BLaER1 (cell line): ENCODE measurements at regions not wholly inside any gene's neighbourhood (a gene's known extent, or its start where the extent isn't known, plus 50 kb on each side); places are given as distances from the start of the nearest gene placed in this dataset.
"Not testable (repeated sequence)": the region's sequence is repeated elsewhere in the genome, so short reads cannot be mapped to it uniquely, and the experiment has no call there.

ENCODE experiments used
- H3K27ac ChIP-seq: shearing (Covaris generic); formaldehyde crosslinking; 2 replicates; pipeline ENCODE4 v1.8.1; 2022
- H3K27me3 ChIP-seq: shearing (Covaris generic); formaldehyde crosslinking; 2 replicates; pipeline ENCODE4 v1.8.1; 2022
- H3K36me3 ChIP-seq: shearing (Covaris generic); formaldehyde crosslinking; 2 replicates; pipeline ENCODE4 v1.8.1; 2022
- H3K4me1 ChIP-seq: shearing (Covaris generic); formaldehyde crosslinking; 2 replicates; pipeline ENCODE4 v1.8.1; 2022
- H3K4me2 ChIP-seq: shearing (Covaris generic); formaldehyde crosslinking; 2 replicates; pipeline ENCODE4 v1.8.1; 2022
- H3K4me3 ChIP-seq: shearing (Covaris generic); formaldehyde crosslinking; 2 replicates; pipeline ENCODE4 v1.8.1; 2022
- H3K9ac ChIP-seq: shearing (Covaris generic); formaldehyde crosslinking; 2 replicates; pipeline ENCODE4 v1.8.1; 2022
- H3K9me3 ChIP-seq: shearing (Covaris generic); formaldehyde crosslinking; 2 replicates; pipeline ENCODE4 v1.8.1; 2022
- H4K20me1 ChIP-seq: shearing (Covaris generic); formaldehyde crosslinking; 2 replicates; pipeline ENCODE4 v1.8.1; 2022
- Cebpa-rat ChIP-seq: shearing (Covaris generic); IDR thresholded peaks from 2 replicates; pipeline ENCODE4 v1.8.1; 2022

DNA sequence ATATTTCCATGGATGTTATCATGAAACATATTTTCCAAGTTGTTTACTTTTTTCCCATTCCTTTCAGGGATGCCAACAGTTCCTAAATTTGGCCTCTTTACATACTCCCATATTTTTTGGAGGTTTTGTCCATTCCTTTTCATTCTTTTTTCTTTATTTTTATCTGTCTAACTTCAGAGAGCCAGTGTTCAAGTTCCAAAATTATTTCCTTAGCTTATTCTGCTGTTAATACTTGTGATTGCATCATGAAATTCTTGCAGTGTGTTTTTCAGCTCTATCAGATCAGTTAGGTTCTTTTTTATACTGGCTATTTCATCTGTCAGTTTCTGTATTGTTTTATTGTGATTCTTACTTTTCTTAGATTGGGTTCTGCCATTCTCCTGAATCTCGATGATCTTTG lies 89.9 kb upstream of the TCF21 start:
- Histone ChIP-seq H3K27me3 (no peaks in the 10 kb centered on the region), H3K4me1 (no peaks in the 10 kb centered on the region)

GRCh38 chr6:133802861-133803260 lies 86.1 kb upstream of the TCF21 start:
- H3K4me1 ChIP-seq = peaks cover 10% of the 10 kb centered on the region
- no peak overlapping the region for H3K27ac ChIP-seq
- TF ChIP-seq Cebpa-rat = no peak
- H4K20me1 ChIP-seq = no peaks in the 10 kb centered on the region
- no peak overlapping the region for H3K9ac ChIP-seq
- H3K27me3 ChIP-seq = no peaks in the 10 kb centered on the region
- no peaks in the 10 kb centered on the region for H3K36me3 ChIP-seq
- no peak overlapping the region for H3K4me2 ChIP-seq
- H3K4me3 ChIP-seq = no peak overlapping the region
- peaks cover 15% of the 10 kb centered on the region for H3K9me3 ChIP-seq

More for the DNA sequence above, 89.9 kb upstream of the TCF21 start:
- Histone ChIP-seq H4K20me1 (no peaks in the 10 kb centered on the region), H3K9me3 (peaks cover 21% of the 10 kb centered on the region), H3K9ac (no peak overlapping the region), H3K4me2 (no peak overlapping the region), H3K4me3 (no peak overlapping the region), H3K27ac (no peak overlapping the region), H3K36me3 (no peaks in the 10 kb centered on the region)
- no peak for TF ChIP-seq Cebpa-rat

DNA sequence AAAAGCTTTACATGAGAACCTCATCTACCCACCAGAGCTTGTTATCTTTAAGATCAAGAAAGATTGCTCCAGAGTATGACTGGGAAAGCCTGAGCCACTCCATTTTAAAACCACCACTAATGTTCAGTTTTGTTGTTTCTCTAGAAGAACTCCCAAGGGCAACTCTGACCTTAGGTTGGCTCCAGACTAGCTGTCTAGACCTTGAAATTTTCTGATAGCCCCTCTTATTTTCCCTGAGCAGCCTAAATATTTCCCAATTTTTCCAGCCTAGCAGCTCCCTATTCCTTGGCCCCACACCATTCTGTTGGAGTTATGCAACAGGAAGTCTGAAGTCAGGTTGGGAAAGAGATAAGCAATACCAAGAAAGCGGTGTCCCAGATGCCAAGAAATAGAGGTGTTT lies 84.6 kb upstream of the TCF21 start:
- peaks cover 3% of the 10 kb centered on the region for H3K9me3 ChIP-seq
- H3K27ac ChIP-seq = no peak overlapping the region
- H3K4me2 ChIP-seq = no peak overlapping the region
- H3K9ac ChIP-seq = no peak overlapping the region
- H4K20me1 ChIP-seq = no peaks in the 10 kb centered on the region
- no peak overlapping the region for H3K4me3 ChIP-seq
- H3K36me3 ChIP-seq = no peaks in the 10 kb centered on the region
- no peak for TF ChIP-seq Cebpa-rat
- peaks cover 10% of the 10 kb centered on the region for H3K4me1 ChIP-seq
- no peaks in the 10 kb centered on the region for H3K27me3 ChIP-seq

- H4K20me1 ChIP-seq = no peaks in the 10 kb centered on the region
- peaks cover 10% of the 10 kb centered on the region for H3K4me1 ChIP-seq
- no peak for TF ChIP-seq Cebpa-rat
- no peaks in the 10 kb centered on the region for H3K36me3 ChIP-seq
- H3K4me3 ChIP-seq = no peak overlapping the region
- peak overlapping the region; percentile 25; the same call in 1 of the 2 replicates for H3K4me2 ChIP-seq
- no peaks in the 10 kb centered on the region for H3K27me3 ChIP-seq
- no peaks in the 10 kb centered on the region for H3K9me3 ChIP-seq
- no peak overlapping the region for H3K9ac ChIP-seq
- H3K27ac ChIP-seq = no peak overlapping the region
These were observed 83.0 kb upstream of the TCF21 start for GRCh38 chr6:133805876-133806275.

DNA sequence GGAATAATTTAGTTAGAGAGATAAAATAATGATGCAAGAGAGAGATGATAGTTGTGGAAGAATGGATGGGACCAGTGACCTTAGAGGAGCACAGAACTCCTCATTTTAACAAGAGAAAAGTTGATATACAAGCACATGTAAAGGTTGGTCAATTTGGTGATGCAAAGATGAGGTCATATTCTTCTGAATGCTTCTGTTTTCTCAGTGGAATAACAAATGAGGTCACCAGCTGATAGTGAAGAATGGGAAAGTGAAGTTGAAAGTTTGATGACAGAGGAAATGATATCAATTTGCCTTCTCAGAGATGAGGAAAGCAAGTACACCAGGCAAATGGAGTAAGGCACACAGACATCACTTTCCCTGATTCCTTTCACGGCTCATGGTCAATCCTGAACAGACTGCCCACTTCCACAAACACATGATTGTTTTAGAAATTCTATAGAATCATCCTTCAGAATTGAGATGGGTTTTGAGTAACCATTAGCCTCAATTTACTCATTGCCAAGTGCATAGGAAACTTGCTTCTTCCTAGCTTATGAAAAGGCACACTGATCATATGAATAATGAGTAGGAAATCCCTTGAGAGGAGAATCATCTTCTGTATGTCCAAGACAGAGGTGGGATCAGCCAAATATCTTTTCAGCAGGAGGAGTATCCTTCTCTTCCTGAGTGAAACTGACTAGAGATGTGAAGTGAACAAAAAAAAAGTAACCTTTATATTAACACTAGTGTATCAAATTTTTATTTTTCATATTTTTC lies 82.4 kb upstream of the TCF21 start:
- Histone ChIP-seq H3K27ac (no peak overlapping the region), H3K4me3 (no peak overlapping the region), H4K20me1 (no peaks in the 10 kb centered on the region), H3K27me3 (no peaks in the 10 kb centered on the region), H3K4me1 (peaks cover 10% of the 10 kb centered on the region), H3K4me2 (peak overlapping the region; percentile 25; the same call in 1 of the 2 replicates), H3K9ac (no peak overlapping the region), H3K9me3 (no peaks in the 10 kb centered on the region), H3K36me3 (no peaks in the 10 kb centered on the region)
- no peak for TF ChIP-seq Cebpa-rat

- no peaks in the 10 kb centered on the region for H3K27me3 ChIP-seq
- no peaks in the 10 kb centered on the region for H4K20me1 ChIP-seq
- H3K4me2 ChIP-seq = no peak overlapping the region
- no peaks in the 10 kb centered on the region for H3K9me3 ChIP-seq
- H3K36me3 ChIP-seq = no peaks in the 10 kb centered on the region
- H3K9ac ChIP-seq = no peak overlapping the region
- no peak for TF ChIP-seq Cebpa-rat
- no peak overlapping the region for H3K27ac ChIP-seq
- peaks cover 10% of the 10 kb centered on the region for H3K4me1 ChIP-seq
- no peak overlapping the region for H3K4me3 ChIP-seq
These were observed 81.4 kb upstream of the TCF21 start for GRCh38 chr6:133807501-133807900.

DNA sequence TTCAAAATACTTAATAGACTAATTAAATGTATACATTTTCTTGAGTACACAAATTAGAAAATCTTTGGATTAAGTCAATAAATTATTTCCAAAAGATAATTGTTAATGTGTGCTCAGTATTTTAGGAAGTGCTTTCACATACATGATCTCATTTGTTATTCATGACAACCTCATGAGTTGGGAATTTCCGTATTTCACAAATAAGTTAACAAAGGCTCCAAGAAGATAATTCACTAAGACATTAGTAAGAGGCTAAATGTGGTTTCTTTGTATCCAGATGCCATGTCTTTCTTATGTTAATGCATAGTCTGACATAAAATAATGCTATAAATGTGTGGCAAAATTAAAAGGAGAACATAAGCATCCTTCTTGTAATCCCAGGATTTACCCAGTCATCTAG lies 79.5 kb upstream of the TCF21 start:
- H3K4me1 ChIP-seq = peaks cover 10% of the 10 kb centered on the region
- no peak overlapping the region for H3K27ac ChIP-seq
- no peak for TF ChIP-seq Cebpa-rat

DNA sequence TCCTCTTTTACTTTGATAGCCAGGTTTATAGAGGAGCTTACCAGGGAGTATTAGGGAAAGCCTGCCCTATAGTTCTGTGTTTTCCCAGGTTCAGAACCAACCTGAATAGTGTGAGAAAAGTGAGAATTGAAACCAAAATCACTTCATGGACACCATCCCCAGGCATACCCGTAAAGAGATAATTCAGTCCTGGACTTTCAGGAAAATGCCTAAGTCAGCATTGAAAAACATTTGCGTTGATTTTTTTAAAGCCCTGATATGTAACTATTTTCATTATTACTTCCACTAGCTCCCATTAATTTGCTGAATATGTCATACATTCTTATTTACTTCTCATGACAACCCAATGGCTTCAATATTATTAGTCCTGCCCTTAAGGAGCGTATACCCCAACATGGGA lies 77.4 kb upstream of the TCF21 start:
- Histone ChIP-seq H3K4me2 (no peak overlapping the region), H3K36me3 (no peaks in the 10 kb centered on the region), H3K27me3 (no peaks in the 10 kb centered on the region), H3K9me3 (no peaks in the 10 kb centered on the region), H3K4me1 (no peaks in the 10 kb centered on the region), H4K20me1 (no peaks in the 10 kb centered on the region), H3K4me3 (no peak overlapping the region), H3K9ac (no peak overlapping the region), H3K27ac (no peak overlapping the region)
- no peak for TF ChIP-seq Cebpa-rat

More for the DNA sequence above, 79.5 kb upstream of the TCF21 start:
- Histone ChIP-seq H3K4me3 (no peak overlapping the region), H3K9me3 (no peaks in the 10 kb centered on the region), H3K36me3 (no peaks in the 10 kb centered on the region), H3K4me2 (no peak overlapping the region), H3K9ac (no peak overlapping the region), H4K20me1 (no peaks in the 10 kb centered on the region), H3K27me3 (no peaks in the 10 kb centered on the region)

GRCh38 chr6:133812446-133812845 lies 76.5 kb upstream of the TCF21 start:
- not testable (repeated sequence) for H3K27ac ChIP-seq, H3K27me3 ChIP-seq, H3K9ac ChIP-seq, H3K4me1 ChIP-seq, H3K36me3 ChIP-seq, H3K4me3 ChIP-seq, H3K4me2 ChIP-seq, H3K9me3 ChIP-seq, H4K20me1 ChIP-seq

DNA sequence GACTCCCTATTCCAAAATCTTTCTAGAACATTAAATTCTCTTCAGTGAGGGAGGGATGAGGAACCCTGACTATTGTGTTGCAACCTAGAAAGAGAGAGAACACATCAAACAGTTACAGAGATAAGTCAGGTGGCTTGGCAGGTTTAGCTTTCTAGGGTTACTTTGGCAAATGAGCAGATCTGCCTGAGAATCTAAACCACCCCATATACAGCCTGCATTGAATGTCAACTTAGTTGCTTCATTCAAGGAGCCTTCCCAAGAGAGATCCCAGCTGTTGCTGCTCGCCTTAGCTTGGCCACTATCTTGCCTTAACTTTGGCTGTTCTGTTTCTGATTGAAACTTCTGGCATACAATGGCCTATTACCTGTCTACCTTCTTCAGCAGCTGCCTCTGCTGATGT lies 74.7 kb upstream of the TCF21 start:
- no peak for TF ChIP-seq Cebpa-rat
- H3K27me3 ChIP-seq = no peaks in the 10 kb centered on the region
- H3K4me1 ChIP-seq = no peaks in the 10 kb centered on the region
- H4K20me1 ChIP-seq = no peaks in the 10 kb centered on the region
- H3K4me3 ChIP-seq = no peak overlapping the region
- H3K9me3 ChIP-seq = 0 out of 2 replicates have a peak, but pooled peaks cover 7% of the 10 kb centered on the region
- H3K9ac ChIP-seq = no peak overlapping the region
- H3K27ac ChIP-seq = no peak overlapping the region
- no peak overlapping the region for H3K4me2 ChIP-seq
- no peaks in the 10 kb centered on the region for H3K36me3 ChIP-seq

- TF ChIP-seq Cebpa-rat = no peak
- H4K20me1 ChIP-seq = no peaks in the 10 kb centered on the region
- H3K36me3 ChIP-seq = no peaks in the 10 kb centered on the region
- 0 out of 2 replicates have a peak, but pooled peaks cover 7% of the 10 kb centered on the region for H3K9me3 ChIP-seq
- no peaks in the 10 kb centered on the region for H3K27me3 ChIP-seq
- H3K27ac ChIP-seq = no peak overlapping the region
- H3K4me1 ChIP-seq = no peaks in the 10 kb centered on the region
- H3K9ac ChIP-seq = no peak overlapping the region
- H3K4me3 ChIP-seq = no peak overlapping the region
- no peak overlapping the region for H3K4me2 ChIP-seq
These were observed 74.1 kb upstream of the TCF21 start for GRCh38 chr6:133814797-133815196.
